GM21717 (cell line): ENCODE measurements at regions not wholly inside any gene's neighbourhood (a gene's known extent, or its start where the extent isn't known, plus 50 kb on each side); places are given as distances from the start of the nearest gene placed in this dataset.

ENCODE experiments used
- ATAC-seq: cut with Tn5 transposase; IDR thresholded peaks from one replicate; pipeline ENCODE4 v1.9.1; 2021; ENCODE audit warnings: mild to moderate bottlenecking, moderate library complexity; ENCODE audit not compliant: unreplicated experiment

GRCh38 chr5:174399411-174399810, 325.0 kb upstream of the MSX2 start:
- no peak for ATAC-seq

DNA sequence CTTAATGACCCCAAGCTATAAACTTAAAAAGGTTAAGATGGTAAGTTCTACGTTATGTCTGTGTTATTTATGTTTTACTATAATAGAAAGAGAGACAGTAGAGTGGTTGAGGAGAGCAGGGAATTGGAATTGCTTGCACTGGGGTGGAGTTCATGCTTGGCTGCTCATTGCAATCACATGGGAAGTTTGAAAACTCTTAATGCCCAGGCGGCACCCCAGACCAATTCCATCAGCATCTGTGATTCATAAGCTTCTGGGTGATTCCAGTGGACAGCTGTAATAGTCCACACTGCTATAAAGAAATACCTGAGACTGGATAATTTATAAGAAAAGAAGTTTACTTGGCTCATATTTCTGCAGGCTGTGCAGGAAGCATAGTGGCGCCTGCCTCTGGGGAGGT, 323.9 kb upstream of the MSX2 start:
- no peak for ATAC-seq

DNA sequence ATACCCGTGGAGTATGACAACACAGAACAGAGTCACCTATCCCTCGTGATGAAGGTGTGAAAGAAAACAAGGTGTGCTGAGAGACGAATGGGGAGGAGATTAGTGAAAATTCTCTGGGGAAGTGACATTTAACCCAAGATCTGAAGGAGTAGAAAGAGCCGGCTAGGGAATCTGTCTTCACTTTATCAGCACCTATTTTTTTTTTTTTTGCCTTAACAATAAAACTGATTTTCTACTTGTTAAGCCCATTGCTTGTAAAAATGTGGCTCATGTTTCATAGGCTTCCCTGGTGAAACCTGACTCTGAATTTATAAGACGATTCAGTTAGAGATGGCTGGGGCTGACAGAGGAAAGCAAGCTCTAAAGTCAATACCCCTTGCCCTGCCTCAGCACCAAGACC, 322.6 kb upstream of the MSX2 start:
- no peak for ATAC-seq

DNA sequence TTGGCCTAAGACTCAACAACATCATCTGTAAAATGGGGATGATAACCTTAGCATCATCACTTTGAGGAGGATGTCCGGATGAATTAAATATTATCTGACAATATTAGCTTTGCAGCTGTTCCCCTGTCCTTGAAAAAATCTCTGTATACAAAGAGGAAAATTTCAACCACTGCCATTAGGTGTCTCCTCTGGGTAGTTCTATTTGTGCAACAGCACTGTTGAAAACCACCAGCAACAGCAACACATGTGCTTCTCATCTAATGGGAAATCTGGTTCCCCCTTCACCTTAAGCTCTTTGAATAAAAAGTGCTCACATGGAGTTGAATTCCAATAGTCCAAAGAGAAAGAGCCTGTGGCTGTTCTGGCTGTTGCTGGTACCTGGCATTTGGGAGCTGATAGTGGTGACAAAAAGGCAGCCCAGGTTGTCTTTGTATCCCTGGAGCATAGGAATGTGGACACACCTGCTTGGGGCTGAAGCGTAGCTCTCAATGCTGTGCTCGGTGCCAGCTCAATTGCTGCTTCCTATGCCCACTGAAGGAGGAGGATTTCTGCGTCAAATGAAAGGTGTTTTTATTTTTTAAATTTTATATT, 322.1 kb upstream of the MSX2 start:
- ATAC-seq: no peak

DNA sequence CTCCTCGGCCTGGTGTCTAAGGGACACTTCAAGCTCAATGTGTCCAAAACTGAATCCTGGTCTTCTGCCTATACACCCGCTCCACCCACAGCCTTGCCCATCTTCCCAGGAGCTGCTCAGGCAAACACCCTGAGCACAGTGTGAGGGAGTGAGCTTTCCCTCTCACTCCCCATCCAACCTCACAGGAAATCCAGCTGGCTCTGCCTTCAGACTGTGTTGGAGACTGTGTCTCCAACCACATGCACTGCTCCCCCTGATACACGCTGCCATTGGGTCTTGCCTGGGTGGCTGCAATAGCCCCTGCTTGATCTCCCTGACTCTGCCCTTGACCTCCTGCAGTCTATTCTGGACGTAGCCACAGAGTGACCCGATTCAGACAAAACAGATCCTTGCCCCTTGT, 319.5 kb upstream of the MSX2 start:
- no peak for ATAC-seq

- ATAC-seq: no peak
Observed at GRCh38 chr5:174409070-174409469, 315.3 kb upstream of the MSX2 start.

DNA sequence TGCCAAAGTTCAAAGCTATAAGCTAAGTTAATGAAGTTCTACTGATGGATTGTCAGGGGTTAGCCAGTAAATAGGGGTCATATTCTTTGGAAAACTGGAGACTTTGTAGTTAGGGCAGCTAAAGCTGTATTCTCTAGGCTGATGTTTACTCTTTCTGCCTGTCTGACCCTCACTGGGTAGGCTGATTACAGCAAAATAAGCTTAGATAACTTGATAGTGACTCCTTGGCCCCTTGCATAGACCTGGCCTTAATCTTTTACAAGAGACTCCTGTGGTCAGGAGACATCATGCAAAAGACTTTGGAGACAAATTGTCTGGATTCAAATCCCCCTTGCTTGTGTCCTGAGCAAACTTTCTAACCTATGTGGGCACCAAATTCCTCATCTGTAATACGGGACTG, 314.4 kb upstream of the MSX2 start:
- ATAC-seq: no peak

- no peak for ATAC-seq
Observed at GRCh38 chr5:174410716-174411478, 313.5 kb upstream of the MSX2 start.

DNA sequence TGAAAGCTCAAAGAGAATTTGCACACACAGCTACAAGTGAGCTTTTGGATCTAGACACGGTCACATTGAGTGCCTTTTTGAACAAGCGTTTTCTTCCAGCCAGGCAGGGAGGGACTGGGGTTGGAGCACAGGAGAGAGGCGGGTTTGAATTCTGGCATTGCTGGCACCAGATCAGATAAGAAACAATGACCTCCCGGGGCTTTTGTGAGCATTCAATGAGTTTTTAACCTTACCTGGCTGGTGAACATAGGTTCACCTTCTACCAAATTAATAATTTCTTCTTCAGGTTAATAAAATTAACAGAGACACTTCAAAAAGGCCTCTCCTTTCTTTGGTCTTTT, 312.9 kb upstream of the MSX2 start:
- no peak for ATAC-seq

- no peak for ATAC-seq
Observed at GRCh38 chr5:174412374-174412773, 312.0 kb upstream of the MSX2 start.

DNA sequence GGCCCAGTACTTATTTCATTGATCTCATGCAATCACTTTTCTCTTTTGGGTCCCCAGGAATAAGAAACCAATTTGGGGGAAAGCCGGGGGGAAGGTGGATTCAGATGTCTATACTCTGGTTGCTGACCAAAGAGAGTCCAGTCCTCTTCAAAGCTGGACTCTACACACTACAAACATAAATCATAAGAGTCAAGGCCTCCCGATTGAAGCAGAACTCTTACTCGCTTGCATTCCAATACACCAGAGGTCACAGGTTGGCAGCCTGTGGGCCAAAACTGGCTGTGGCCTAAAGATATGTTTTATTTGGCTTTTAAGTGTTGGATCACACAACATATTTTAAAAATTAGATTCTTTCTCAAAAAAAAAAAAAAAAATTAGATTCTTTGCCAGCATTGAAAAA, 311.4 kb upstream of the MSX2 start:
- no peak for ATAC-seq

DNA sequence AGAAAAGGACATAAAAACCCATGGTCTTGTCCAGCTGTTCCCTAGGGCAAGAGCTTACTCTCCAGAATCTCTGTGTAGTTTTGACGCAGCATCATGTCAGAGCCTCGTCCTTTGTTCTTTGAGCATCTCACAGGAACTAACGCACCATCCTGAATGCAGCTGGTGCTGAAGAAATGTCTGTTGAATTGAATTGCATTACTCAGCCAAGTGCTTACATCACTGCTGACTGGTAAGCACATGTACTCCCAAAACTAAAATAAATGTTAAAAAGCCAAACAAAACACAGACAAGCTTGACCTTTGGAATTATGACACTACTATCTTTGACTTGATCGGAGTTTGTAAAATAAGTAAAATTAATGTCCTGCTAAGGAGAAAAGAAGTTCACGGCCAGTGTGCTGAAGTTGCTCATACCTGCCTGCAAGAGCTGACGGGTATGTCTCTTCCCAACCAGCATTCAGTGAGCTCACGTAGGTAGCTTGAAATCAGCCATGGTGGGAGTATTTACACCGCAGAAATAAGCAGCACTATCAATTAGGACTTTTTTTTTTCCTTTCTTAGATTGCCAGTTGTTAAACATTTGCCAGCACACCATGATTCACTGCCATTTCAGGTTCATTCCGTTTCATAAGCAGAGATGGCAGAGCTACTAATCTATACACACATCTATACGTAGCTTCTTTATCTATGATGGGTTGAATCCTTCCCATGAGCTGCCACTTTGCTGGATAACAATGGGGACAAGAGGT, 310.6 kb upstream of the MSX2 start:
- ATAC-seq: no peak

- ATAC-seq: no peak
Observed at GRCh38 chr5:174414315-174414710, 310.1 kb upstream of the MSX2 start.

DNA sequence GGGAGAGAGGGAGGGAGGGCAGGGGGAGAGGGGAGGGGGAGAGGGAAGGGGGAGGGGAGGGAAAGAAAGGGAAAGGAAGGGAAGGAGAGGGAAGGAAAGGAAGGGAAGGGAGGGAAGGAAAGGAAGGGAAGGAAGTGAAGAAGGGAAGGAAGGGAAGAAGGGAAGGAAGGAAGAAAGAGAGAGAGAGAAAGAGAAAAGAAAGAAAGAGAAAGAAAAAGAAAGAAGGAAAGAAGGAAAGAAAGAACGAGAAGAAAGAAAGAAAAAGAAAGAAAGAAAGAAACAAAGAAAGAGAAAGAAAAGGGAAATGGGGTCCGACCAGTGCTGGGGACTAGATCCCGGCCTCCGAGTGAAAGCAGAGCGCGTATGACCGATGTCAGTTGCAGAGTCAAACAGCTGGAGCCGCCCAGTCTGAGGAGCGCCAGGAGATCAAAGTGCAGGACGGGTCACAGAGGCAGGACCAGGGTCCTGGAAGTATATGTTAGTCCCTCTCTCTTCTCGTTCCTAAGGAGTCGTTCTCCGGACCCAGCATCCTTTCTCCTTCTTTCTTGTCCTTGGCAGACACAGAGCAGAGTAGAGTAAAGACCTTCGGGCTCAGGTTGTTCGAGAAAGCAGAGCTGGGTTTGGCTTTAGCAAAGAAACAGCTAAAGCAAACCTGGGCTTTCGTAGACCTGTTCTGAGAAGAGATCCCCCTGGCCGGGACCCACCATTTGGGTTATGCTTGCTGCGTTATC, 305.4 kb upstream of the MSX2 start:
- no peak for ATAC-seq

DNA sequence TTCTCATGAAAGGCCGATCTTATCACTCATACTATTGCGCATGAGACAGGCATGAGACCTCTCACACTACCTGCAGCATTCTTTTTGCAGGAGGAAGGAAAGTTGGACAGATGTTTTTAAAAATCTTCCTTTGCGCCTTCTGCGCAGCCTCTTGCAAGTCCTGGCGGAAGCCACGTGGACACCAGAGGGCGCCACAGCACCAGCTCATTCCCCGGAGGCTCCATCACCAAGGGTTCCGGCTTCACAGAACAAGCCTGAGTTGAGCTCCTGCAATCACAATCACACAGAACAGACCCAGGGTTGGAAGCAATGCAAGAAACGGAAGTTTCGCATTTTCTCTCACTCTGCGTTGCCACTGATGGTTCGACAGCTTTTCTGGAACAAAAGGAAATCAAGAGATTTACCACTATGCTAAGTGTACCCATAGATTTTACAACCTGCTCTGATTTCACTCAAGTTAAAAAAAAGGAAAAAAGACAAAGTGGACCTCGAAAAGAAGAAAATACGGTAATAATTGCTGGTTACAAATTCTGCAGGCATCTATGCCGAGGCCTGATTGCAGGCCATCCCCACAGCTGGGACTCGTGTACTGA, 304.7 kb upstream of the MSX2 start:
- ATAC-seq: peak; percentile 87

GRCh38 chr5:174420651-174421407, 303.6 kb upstream of the MSX2 start:
- ATAC-seq: no peak

GRCh38 chr5:174421408-174421805, 303.0 kb upstream of the MSX2 start:
- no peak for ATAC-seq

DNA sequence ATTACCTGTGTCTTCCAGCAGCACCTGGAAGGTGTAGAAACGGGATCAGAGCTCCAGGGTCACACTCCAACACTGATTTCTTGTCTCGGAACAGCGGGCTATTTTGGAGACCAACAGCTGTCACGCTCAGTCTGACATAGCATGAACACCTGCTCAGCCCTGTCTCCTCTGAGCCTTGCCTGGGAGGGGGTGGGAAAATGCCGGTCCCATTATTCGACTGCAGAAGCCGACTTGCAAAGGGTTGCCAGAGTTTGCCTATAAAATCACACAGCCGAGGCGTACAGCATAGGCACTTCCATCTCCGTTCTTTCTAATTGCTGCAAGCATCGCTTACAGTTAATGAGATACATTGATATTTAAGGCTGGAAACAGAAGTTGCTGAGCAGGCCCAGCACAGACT, 300.8 kb upstream of the MSX2 start:
- no peak for ATAC-seq

- no peak for ATAC-seq
Observed at GRCh38 chr5:174424219-174425053, 299.9 kb upstream of the MSX2 start.
